MCF 10A (cell line): ENCODE measurements at regions not wholly inside any gene's neighbourhood (a gene's known extent, or its start where the extent isn't known, plus 50 kb on each side); places are given as distances from the start of the nearest gene placed in this dataset.

Source experiments
- BruUV-seq: library from RNA; stranded (reverse); fragments of 400-500 nt; replicated peaks from 2 replicates; lab custom pipeline; 2021; lab: Mats Ljungman, UMichigan
- CTCF ChIA-PET: fragments of 300-600 bp; sonication (Branson Sonifier 250); formaldehyde crosslinking; extraction: SDS; loops from one replicate; lab custom pipeline; 2021; ENCODE audit warnings: antibody characterized with exemption, inconsistent platforms; lab: Yijun Ruan, JAX
- POLR2A ChIA-PET: fragments of 300-600, 350-650 bp; sonication (Branson Sonifier 250); formaldehyde crosslinking; extraction: SDS; loops from one replicate; lab custom pipeline; 2020; ENCODE audit warnings: antibody characterized with exemption, inconsistent platforms; lab: Yijun Ruan, JAX
- DNase-seq: peaks from one replicate; pipeline ENCODE4 v3.0.0-alpha.2; 2018; ENCODE audit not compliant: unreplicated experiment
- H3K27ac Mint-ChIP-seq: one replicate; pipeline ENCODE4 v1.8.0; 2022; ENCODE audit warnings: mild to moderate bottlenecking, low read depth, mixed read lengths; ENCODE audit not compliant: unreplicated experiment
- H3K27me3 Mint-ChIP-seq: one replicate; pipeline ENCODE4 v1.8.0; 2022; ENCODE audit warnings: mixed read lengths; ENCODE audit not compliant: insufficient read depth, unreplicated experiment
- H3K36me3 Mint-ChIP-seq: one replicate; pipeline ENCODE4 v1.8.0; 2022; ENCODE audit warnings: mild to moderate bottlenecking, moderate library complexity, mixed read lengths; ENCODE audit not compliant: insufficient read depth, unreplicated experiment
- H3K4me1 Mint-ChIP-seq: one replicate; pipeline ENCODE4 v1.8.0; 2022; ENCODE audit warnings: mixed read lengths; ENCODE audit not compliant: insufficient read depth, unreplicated experiment
- H3K4me3 Mint-ChIP-seq: one replicate; pipeline ENCODE4 v1.8.0; 2022; ENCODE audit warnings: mild to moderate bottlenecking, moderate library complexity, mixed read lengths; ENCODE audit not compliant: unreplicated experiment
- H3K9me3 Mint-ChIP-seq: one replicate; pipeline ENCODE4 v1.8.0; 2022; ENCODE audit warnings: mixed read lengths; ENCODE audit not compliant: unreplicated experiment
- intact Hi-C: fragments of 100-400 bp; cut with micrococcal nuclease; formaldehyde crosslinking; loops from 2 replicates; pipeline ENCODE4 v1.14.1; 2022
- TF ChIP-seq, protein P1 (sequence below): fragments of 200-600 bp; IDR thresholded peaks from one replicate; pipeline ENCODE4 v1.8.0; 2022; ENCODE audit warnings: antibody characterized with exemption, mild to moderate bottlenecking; ENCODE audit not compliant: unreplicated experiment

DNA sequence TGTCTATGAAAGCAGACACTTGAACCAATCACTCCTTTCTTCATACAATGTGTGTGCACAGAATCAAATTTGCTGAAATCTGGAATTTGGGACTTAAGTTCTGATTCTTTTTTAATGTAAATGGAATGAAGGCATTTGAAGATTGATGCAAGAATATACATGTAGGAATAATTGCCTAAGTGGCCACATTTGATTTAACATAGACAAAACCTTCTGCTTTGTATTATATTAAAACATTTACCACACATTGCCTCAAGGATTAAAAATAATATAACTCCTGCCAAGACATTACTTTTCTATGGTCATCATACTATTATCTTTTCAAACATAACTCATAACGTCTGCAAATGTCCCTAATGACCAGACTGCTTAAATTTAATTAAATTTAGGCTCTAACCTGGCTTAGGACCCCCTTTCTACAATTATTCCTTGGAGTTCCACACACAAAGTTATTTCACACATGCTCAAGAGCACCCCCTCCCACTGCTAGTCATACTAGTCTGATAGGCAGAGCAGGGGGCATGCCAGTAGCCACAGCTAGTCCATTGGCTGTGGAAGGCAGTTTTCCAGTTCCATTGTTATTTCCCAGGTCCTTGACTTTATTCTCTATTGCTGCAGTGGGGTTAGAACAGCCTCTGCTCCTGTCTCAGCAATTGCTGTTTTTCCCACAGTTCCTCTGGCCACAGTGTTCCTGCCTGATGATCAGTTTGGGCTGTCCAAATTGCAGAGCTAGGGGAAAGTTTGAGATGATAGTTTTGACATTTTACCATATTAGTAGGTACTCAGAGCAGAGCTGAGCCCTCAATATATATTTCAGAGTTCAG is 360.6 kb upstream of the GRAMD2B start:
- intact Hi-C loops, result no loop called here
- H3K9me3 Mint-ChIP-seq, result no peaks in the 10 kb centered on the region
- no TSS peak for BruUV-seq
- no peak for DNase-seq
- TF ChIP-seq, protein P1, sequence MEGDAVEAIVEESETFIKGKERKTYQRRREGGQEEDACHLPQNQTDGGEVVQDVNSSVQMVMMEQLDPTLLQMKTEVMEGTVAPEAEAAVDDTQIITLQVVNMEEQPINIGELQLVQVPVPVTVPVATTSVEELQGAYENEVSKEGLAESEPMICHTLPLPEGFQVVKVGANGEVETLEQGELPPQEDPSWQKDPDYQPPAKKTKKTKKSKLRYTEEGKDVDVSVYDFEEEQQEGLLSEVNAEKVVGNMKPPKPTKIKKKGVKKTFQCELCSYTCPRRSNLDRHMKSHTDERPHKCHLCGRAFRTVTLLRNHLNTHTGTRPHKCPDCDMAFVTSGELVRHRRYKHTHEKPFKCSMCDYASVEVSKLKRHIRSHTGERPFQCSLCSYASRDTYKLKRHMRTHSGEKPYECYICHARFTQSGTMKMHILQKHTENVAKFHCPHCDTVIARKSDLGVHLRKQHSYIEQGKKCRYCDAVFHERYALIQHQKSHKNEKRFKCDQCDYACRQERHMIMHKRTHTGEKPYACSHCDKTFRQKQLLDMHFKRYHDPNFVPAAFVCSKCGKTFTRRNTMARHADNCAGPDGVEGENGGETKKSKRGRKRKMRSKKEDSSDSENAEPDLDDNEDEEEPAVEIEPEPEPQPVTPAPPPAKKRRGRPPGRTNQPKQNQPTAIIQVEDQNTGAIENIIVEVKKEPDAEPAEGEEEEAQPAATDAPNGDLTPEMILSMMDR, result no peak
- H3K4me3 Mint-ChIP-seq, result no peak overlapping the region
- H3K36me3 Mint-ChIP-seq, result no peaks in the 10 kb centered on the region
- no peaks in the 10 kb centered on the region for H3K27me3 Mint-ChIP-seq
- CTCF ChIA-PET, result interaction anchor here (0.6 to 0.7 kb wide), 2 partner anchors 20 to 513 kb away, joined by 3 read pairs; no protein-coding TSS in a partner anchor
- no peaks in the 10 kb centered on the region for H3K4me1 Mint-ChIP-seq
- H3K27ac Mint-ChIP-seq, result no peak overlapping the region
- POLR2A ChIA-PET, result no interaction called here

DNA sequence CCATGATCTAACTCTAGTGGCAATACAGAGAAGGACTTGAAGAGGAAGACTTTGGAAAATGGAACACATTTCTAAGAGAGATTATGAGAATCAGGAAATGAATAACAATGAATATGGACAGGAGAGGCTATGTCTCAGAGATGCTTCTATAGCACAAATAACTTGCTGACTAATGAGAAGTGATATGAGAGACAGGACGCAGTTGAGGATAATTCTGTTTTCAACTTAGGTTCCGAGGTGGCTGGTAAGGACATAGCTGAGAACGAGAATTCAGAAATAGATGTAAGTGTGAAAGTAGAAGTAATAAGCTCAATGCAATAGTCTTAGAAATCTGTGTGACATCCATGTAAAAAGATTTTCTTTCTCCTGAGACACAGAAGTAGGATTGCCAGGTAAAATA is 358.1 kb upstream of the GRAMD2B start:
- H3K36me3 Mint-ChIP-seq, result no peaks in the 10 kb centered on the region
- CTCF ChIA-PET, result no interaction called here
- intact Hi-C loops, result no loop called here
- POLR2A ChIA-PET, result interaction anchor here (0.7 kb wide), 1 partner anchor 44 kb away, joined by 3 read pairs; no protein-coding TSS in a partner anchor
- no peaks in the 10 kb centered on the region for H3K4me1 Mint-ChIP-seq
- no peak for DNase-seq
- no peaks in the 10 kb centered on the region for H3K9me3 Mint-ChIP-seq
- TF ChIP-seq, protein P1, result no peak
- no TSS peak for BruUV-seq
- no peak overlapping the region for H3K27ac Mint-ChIP-seq
- H3K27me3 Mint-ChIP-seq, result no peaks in the 10 kb centered on the region
- no peak overlapping the region for H3K4me3 Mint-ChIP-seq

DNA sequence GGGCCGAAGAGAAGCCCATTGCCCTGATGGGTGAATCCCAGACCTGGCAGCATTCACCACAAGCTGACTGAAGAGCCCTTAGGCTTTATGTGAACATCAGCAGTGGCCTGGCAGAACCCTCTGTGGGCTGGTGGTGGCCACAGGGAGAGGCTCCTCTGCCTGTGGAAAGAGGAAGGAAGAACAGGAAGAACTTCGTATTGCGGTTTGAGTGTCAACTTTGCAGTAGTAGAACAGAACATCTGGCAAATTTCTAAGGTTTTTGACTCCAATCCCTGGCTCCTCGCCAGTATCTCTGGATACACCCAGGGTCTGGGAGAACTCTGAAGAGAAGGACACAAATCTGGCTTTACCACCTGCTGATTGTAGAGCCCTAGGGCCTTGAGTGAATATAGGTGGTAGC is 356.4 kb upstream of the GRAMD2B start:
- intact Hi-C loops, result no loop called here
- POLR2A ChIA-PET, result no interaction called here
- CTCF ChIA-PET, result interaction anchor here (0.7 kb wide), 1 partner anchor 111 kb away, joined by 3 read pairs; no protein-coding TSS in a partner anchor
- Mint-ChIP-seq H3K9me3 (no peaks in the 10 kb centered on the region), H3K4me3 (no peak overlapping the region), H3K27ac (no peak overlapping the region), H3K36me3 (no peaks in the 10 kb centered on the region), H3K27me3 (no peaks in the 10 kb centered on the region), H3K4me1 (no peaks in the 10 kb centered on the region)
- BruUV-seq, result no TSS peak
- TF ChIP-seq, protein P1, result no peak
- DNase-seq, result no peak

DNA sequence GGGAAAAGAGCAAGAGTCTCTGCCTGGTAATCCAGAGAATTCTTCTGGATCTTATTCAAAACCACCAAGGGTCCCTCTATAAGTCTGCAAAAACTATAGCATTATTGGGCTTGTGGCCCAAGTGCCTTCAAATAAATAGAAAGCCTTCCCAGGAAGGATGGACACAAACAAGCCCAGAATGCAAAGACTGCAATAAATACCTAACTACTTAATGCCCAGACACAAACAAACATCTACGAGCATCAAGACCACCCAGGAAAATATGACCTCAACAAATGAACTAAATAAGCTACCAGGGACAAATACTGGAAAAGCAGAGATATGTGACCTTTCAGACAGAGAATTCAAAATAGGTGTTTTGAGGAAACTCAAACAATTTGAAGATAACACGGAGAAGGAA is 355.8 kb upstream of the GRAMD2B start:
- no TSS peak for BruUV-seq
- H3K4me1 Mint-ChIP-seq, result no peaks in the 10 kb centered on the region
- no peaks in the 10 kb centered on the region for H3K36me3 Mint-ChIP-seq
- H3K27me3 Mint-ChIP-seq, result no peaks in the 10 kb centered on the region
- H3K4me3 Mint-ChIP-seq, result no peak overlapping the region
- ChIA-PET POLR2A (no interaction called here), CTCF (no interaction called here)
- no peaks in the 10 kb centered on the region for H3K9me3 Mint-ChIP-seq
- intact Hi-C loops, result no loop called here
- no peak for DNase-seq
- no peak overlapping the region for H3K27ac Mint-ChIP-seq
- TF ChIP-seq, protein P1, result no peak
